PC-3 (cell line): ENCODE measurements at regions not wholly inside any gene's neighbourhood (a gene's known extent, or its start where the extent isn't known, plus 50 kb on each side); places are given as distances from the start of the nearest gene placed in this dataset.
"Not testable (repeated sequence)": the region's sequence is repeated elsewhere in the genome, so short reads cannot be mapped to it uniquely, and the experiment has no call there.

Source experiments
- ATAC-seq: fragments of 200-7000 bp; cut with Tn5 transposase; 2 replicates; pipeline ENCODE4 v1.9.1; 2020; ENCODE audit warnings: mild to moderate bottlenecking, moderate library complexity
- BruUV-seq: library from RNA; stranded (reverse); fragments of 400-500 nt; replicated peaks from 2 replicates; lab custom pipeline; 2021; lab: Mats Ljungman, UMichigan
- CTCF ChIA-PET: fragments of 300-600 bp; sonication (Branson Sonifier 250); formaldehyde crosslinking; loops from one replicate; lab custom pipeline; 2022; ENCODE audit warnings: antibody characterized with exemption; lab: Charles Lee
- POLR2A ChIA-PET: fragments of 300-600 bp; sonication (Branson Sonifier 250); formaldehyde crosslinking; loops from one replicate; lab custom pipeline; 2022; ENCODE audit warnings: antibody characterized with exemption; ENCODE audit not compliant: unreplicated experiment; lab: Charles Lee
- DNase-seq: peaks from one replicate; pipeline ENCODE4 v3.0.0-alpha.2; 2015
- H2AFZ ChIP-seq: fragments of 300-600 bp; sonication (generic); 2 replicates; pipeline ENCODE4 v1.6.0; 2016; ENCODE audit warnings: antibody characterized with exemption, low read length
- H3F3A ChIP-seq: fragments of 300-600 bp; sonication (generic); one replicate; pipeline ENCODE4 v1.6.0; 2017; ENCODE audit warnings: antibody characterized with exemption, low read length, control low read depth, mild to moderate bottlenecking; ENCODE audit not compliant: unreplicated experiment
- H3K27ac ChIP-seq: fragments of 300-600 bp; sonication (generic); 2 replicates; pipeline ENCODE4 v1.5.1; 2016; ENCODE audit warnings: mild to moderate bottlenecking, low read length
- H3K27me3 ChIP-seq: fragments of 300-600 bp; sonication (generic); 2 replicates; pipeline ENCODE4 v1.6.1; 2016; ENCODE audit warnings: low read length, mixed read lengths
- H3K36me3 ChIP-seq: fragments of 300-600 bp; sonication (generic); 2 replicates; pipeline ENCODE4 v1.6.1; 2016; ENCODE audit warnings: low read depth, mixed run types, low read length, mixed read lengths
- H3K4me1 ChIP-seq: fragments of 300-600 bp; sonication (generic); 2 replicates; pipeline ENCODE4 v1.5.1; 2016; ENCODE audit warnings: low read length; ENCODE audit not compliant: insufficient read depth
- H3K4me2 ChIP-seq: fragments of 300-600 bp; sonication (generic); 2 replicates; pipeline ENCODE4 v1.6.0; 2016; ENCODE audit warnings: low read length
- H3K4me3 ChIP-seq: fragments of 300-600 bp; sonication (generic); 2 replicates; pipeline ENCODE4 v1.5.1; 2016; ENCODE audit warnings: mild to moderate bottlenecking, low read length, mixed read lengths
- H3K79me2 ChIP-seq: fragments of 300-600 bp; sonication (generic); 2 replicates; pipeline ENCODE4 v1.6.1; 2017; ENCODE audit warnings: low read length, mixed read lengths
- H3K9ac ChIP-seq: fragments of 300-600 bp; sonication (generic); 2 replicates; pipeline ENCODE4 v1.6.0; 2016; ENCODE audit warnings: mild to moderate bottlenecking, low read length
- H3K9me2 ChIP-seq: fragments of 300-600 bp; sonication (generic); replicated peaks from 2 replicates; pipeline ENCODE4 v1.6.1; 2016; ENCODE audit warnings: mixed run types, low read length, mixed read lengths
- H3K9me3 ChIP-seq: fragments of 300-600 bp; sonication (generic); 2 replicates; pipeline ENCODE4 v1.6.1; 2016; ENCODE audit warnings: low read length, mixed read lengths
- H4K20me1 ChIP-seq: fragments of 300-600 bp; sonication (generic); 2 replicates; pipeline ENCODE4 v1.6.1; 2016; ENCODE audit warnings: low read length, mixed read lengths
- CTCF ChIP-seq: fragments of 300-600 bp; sonication (generic); conservative IDR thresholded peaks from 2 replicates; pipeline ENCODE4 v1.5.1; 2017; ENCODE audit warnings: antibody characterized with exemption, low read depth, mild to moderate bottlenecking, low read length
- EZH2 ChIP-seq: fragments of 300-600 bp; sonication (generic); IDR thresholded peaks from one replicate; pipeline ENCODE4 v1.6.1; 2017; ENCODE audit warnings: antibody characterized with exemption, mild to moderate bottlenecking, low read length; ENCODE audit not compliant: unreplicated experiment
- EZH2phosphoT487 ChIP-seq: fragments of 300-600 bp; sonication (generic); IDR thresholded peaks from 2 replicates; pipeline ENCODE4 v1.6.1; 2018; ENCODE audit warnings: mild to moderate bottlenecking, antibody characterized with exemption, low read length, borderline replicate concordance
- intact Hi-C: fragments of 100-400 bp; cut with micrococcal nuclease; formaldehyde crosslinking; loops from 2 replicates; pipeline ENCODE4 v1.9.0; 2023

- no peak for ATAC-seq
- no peak for DNase-seq
- Histone ChIP-seq H3K27me3 (no peaks in the 10 kb centered on the region), H3K4me2 (no peak overlapping the region), H4K20me1 (no peaks in the 10 kb centered on the region), H3F3A (no peaks in the 10 kb centered on the region), H3K79me2 (no peaks in the 10 kb centered on the region), H2AFZ (no peak overlapping the region), H3K36me3 (no peaks in the 10 kb centered on the region), H3K4me3 (no peak overlapping the region), H3K9me2 (0 out of 2 replicates have a peak, but pooled peaks cover 2% of the 10 kb centered on the region), H3K9ac (no peak overlapping the region), H3K9me3 (no peaks in the 10 kb centered on the region), H3K27ac (no peak overlapping the region), H3K4me1 (no peaks in the 10 kb centered on the region)
- ChIA-PET POLR2A (no interaction called here), CTCF (no interaction called here)
- intact Hi-C loops: no loop called here
- BruUV-seq: no TSS peak
- TF ChIP-seq EZH2 (no peak), EZH2phosphoT487 (no peak), CTCF (no peak)
These were observed 1294.1 kb upstream of the CHAC2 start for GRCh38 chr2:52473526-52473925.

- H3K4me1 ChIP-seq, H3F3A ChIP-seq, POLR2A ChIA-PET, DNase-seq, H2AFZ ChIP-seq, BruUV-seq, H3K36me3 ChIP-seq, H3K27me3 ChIP-seq, H4K20me1 ChIP-seq, CTCF ChIA-PET, H3K4me2 ChIP-seq, H3K4me3 ChIP-seq, H3K27ac ChIP-seq, ATAC-seq, H3K9me3 ChIP-seq, intact Hi-C loops, H3K9me2 ChIP-seq, H3K79me2 ChIP-seq, H3K9ac ChIP-seq: not testable (repeated sequence)
These were observed 1297.1 kb upstream of the CHAC2 start for GRCh38 chr2:52470457-52470856.

- Histone ChIP-seq H4K20me1 (no peaks in the 10 kb centered on the region), H2AFZ (no peak overlapping the region)
- CTCF ChIA-PET: no interaction called here
These were observed 1300.4 kb upstream of the CHAC2 start for GRCh38 chr2:52467189-52467588.

More at GRCh38 chr2:52467189-52467588, 1300.4 kb upstream of the CHAC2 start:
- no peaks in the 10 kb centered on the region for H3K36me3 ChIP-seq
- no peaks in the 10 kb centered on the region for H3K27me3 ChIP-seq
- H3K9me2 ChIP-seq: no peaks in the 10 kb centered on the region
- TF ChIP-seq EZH2: no peak
- no peak for TF ChIP-seq CTCF
- TF ChIP-seq EZH2phosphoT487: no peak
- H3F3A ChIP-seq: no peaks in the 10 kb centered on the region
- no TSS peak for BruUV-seq
- H3K9me3 ChIP-seq: no peaks in the 10 kb centered on the region
- DNase-seq (no peak), ATAC-seq (no peak)
- H3K4me3 ChIP-seq: no peak overlapping the region
- H3K9ac ChIP-seq: no peak overlapping the region
- H3K4me2 ChIP-seq: no peak overlapping the region
- POLR2A ChIA-PET: no interaction called here
- H3K79me2 ChIP-seq: no peaks in the 10 kb centered on the region
- intact Hi-C loops: no loop called here
- no peaks in the 10 kb centered on the region for H3K4me1 ChIP-seq
- H3K27ac ChIP-seq: no peak overlapping the region
